Retinal pigment epithelial cell (primary cell): ENCODE measurements at regions not wholly inside any gene's neighbourhood (a gene's known extent, or its start where the extent isn't known, plus 50 kb on each side); places are given as distances from the start of the nearest gene placed in this dataset.

Source experiments
- DNase-seq: peaks from one replicate; pipeline ENCODE4 v3.0.0-alpha.2; 2010; ENCODE audit warnings: low read depth
- H3K4me3 ChIP-seq: 2 replicates; pipeline ENCODE4 v1.5.1; 2011; ENCODE audit warnings: mild to moderate bottlenecking, low read length, control low read depth, moderate library complexity
- CTCF ChIP-seq: conservative IDR thresholded peaks from 2 replicates; pipeline ENCODE4 v1.5.1; 2011; ENCODE audit warnings: low read depth, low read length, control low read depth, inconsistent platforms

- no peak for TF ChIP-seq CTCF
- H3K4me3 ChIP-seq, result no peak overlapping the region
- no peak for DNase-seq
Measured at GRCh38 chr11:70497536-70498075, 99.3 kb downstream of the CTTN start.

- no peak for TF ChIP-seq CTCF
- no peak overlapping the region for H3K4me3 ChIP-seq
- DNase-seq, result no peak
Measured at GRCh38 chr11:70498171-70498571, 99.8 kb downstream of the CTTN start.

GRCh38 chr11:70498976-70499801 is 100.9 kb downstream of the CTTN start:
- no peak for TF ChIP-seq CTCF
- no peak for DNase-seq
- no peak overlapping the region for H3K4me3 ChIP-seq

GRCh38 chr11:70500076-70500847 is 101.9 kb downstream of the CTTN start:
- TF ChIP-seq CTCF, result no peak
- H3K4me3 ChIP-seq, result no peak overlapping the region

GRCh38 chr11:70501051-70501901 is 102.9 kb downstream of the CTTN start:
- TF ChIP-seq CTCF, result no peak
- no peak overlapping the region for H3K4me3 ChIP-seq
- no peak for DNase-seq

More at GRCh38 chr11:70500076-70500847, 101.9 kb downstream of the CTTN start:
- DNase-seq, result no peak

- H3K4me3 ChIP-seq, result no peak overlapping the region
- no peak for TF ChIP-seq CTCF
- no peak for DNase-seq
Measured at GRCh38 chr11:70501933-70502540, 103.7 kb downstream of the CTTN start.
